ENCODE measurements at regions not wholly inside any gene's neighbourhood (a gene's known extent, or its start where the extent isn't known, plus 50 kb on each side); places are given as distances from the start of the nearest gene placed in this dataset.

DNA sequence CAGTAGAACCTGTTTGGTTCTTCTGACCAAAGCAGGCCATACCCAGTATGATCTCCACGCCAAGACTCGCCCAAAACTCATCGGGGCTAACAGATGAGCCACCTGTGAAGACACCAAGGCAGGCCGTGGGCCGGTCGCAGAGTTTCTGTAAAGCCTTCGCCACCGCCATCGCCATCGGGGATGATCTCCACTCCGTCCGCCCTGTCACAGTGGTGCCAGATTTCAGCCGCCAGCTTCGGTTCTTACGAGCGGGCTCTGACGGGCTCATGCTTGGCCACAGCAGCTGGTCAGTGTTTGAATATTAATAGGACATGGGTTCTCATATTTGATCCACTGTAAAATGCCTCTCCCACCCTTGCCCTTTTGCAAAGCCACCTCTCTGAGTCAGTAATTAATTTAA is 113.2 kb upstream of the TMEM132D start:
- no peak for DNase-seq (ENCODE audit: low read depth in 1 of 2, low spot score in 1 of 2)

DNA sequence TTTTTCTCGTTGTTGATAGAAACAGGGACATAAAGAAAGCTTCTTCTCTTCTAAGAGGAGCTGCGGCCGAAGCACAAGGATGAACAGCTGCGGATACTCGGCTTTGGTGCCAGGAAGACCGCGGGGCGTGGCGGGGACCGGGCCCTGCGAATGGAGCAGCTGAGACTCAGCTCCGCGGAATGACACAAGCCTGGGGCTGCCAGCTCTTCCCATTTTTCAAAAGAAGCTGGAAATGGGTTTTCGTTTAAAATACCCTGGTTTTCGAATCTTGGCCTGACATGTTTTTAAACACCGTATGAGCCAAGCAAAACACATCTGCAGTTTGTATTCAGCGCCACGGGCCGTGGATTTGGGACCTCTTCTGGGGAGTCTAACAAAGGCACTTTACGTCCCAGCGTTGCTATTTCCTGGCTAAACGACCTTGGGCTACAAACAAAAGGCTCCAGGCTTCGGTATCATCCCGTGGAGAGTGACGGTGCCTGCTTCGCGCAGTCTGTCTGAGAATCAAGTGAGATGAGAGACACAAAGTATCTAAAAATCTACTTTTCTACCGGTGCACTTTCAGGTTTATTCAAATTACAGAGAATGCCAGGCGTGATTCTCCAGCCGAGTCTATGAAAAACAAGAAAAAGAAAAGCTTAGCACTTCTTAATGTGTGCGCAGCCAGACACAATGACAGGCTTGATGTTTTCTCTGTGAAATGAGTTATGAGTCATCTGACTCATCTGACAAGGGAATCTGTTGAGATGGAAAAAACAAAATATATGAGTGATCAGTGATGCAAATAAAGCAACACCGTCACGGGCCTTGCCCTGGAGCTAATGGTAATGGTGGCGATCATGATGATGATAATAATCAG is 114.0 kb upstream of the TMEM132D start:
- no peak for DNase-seq (ENCODE audit: low read depth in 1 of 2, low spot score in 1 of 2)

DNA sequence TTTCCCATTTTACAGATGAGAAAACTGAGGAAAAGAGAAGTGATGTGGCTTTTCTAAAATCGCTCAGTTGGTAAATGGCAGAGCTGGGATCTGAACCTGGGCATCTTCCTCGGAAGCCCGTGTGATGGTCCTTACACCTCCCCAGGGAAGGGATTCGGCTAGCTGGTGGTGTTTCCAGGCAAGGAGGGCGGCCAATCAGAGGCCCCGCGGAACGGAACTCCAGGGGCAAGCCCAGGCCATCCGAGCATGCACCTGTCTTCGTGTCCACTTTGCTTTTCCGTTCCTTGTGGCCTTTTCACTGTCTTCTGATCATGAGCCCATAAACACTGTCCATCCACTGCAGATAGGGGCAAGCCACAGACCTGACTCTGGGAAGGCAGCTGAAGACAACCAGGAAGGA is 114.8 kb upstream of the TMEM132D start:
- DNase-seq (ENCODE audit: low read depth in 1 of 2, low spot score in 1 of 2): no peak

DNA sequence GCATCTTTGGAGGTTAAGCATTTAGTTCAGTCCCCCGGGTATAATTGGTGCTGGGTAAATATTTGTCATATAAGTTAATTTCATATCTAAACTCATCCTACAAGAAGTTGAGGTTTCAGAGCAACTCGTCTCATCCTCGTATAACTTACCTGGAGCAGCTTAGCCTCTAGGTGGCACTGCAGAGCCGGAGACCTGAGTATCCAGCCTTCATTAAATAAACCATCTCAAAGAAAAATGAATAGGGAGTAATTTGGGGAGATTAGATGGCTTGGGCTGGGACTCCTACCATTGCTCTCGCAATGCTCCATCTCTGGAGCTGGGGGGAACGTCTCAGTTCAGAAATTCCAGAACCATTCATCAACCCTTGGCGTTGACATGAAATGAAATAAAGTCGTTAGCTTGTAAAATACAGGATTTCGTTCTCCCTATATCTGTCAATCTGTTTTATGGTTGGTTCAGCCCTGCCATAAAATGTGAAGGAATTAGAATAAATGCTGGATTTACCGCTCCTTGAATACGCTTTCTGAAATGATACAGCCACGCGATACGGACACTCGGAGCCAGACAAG is 122.9 kb upstream of the TMEM132D start:
- DNase-seq (ENCODE audit: low read depth in 1 of 2, low spot score in 1 of 2): no peak

- no peak for DNase-seq (ENCODE audit: low read depth in 1 of 2, low spot score in 1 of 2)
These were observed 124.0 kb upstream of the TMEM132D start for GRCh38 chr12:130027798-130028197.

DNA sequence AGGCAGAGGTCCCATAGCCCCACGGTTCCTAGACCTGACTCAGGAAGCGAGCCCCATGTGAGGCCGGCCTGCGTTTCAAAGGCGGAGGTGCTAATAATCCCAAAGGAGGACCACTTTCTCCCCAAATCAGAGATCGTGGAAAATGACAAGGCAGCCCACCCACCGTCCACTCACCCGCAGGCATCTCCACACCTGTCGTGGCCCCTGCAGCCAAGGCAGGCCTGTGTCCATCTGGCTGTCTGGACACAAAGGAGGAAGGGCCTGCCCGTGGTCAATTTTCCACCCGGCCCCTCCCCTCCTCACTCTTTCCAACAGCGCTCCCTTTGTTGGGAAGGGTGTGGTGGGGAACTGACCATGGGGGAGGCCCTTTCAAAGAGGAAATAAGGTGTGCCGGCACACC is 125.3 kb upstream of the TMEM132D start:
- no peak for DNase-seq (ENCODE audit: low read depth in 1 of 2, low spot score in 1 of 2)

DNA sequence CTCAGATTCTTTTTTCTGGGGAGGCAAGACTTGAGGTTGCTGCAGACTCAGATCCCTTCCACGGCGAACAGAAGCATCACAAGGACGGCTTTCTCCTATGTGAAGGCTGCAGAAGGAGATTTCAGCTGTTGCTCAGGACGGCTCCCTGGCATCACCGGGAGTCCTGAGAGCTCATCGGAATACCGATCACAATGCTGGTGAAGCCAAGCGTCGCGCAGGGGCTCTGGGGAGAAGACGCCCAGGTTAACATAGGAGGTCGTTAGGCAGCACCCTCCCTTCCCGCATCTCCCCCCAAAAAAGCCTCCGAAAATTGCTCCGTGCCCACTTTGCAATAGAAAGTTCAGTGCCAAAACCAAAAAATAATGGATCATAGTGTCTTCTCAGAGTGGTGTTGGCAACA is 127.2 kb upstream of the TMEM132D start:
- no peak for DNase-seq (ENCODE audit: low read depth in 1 of 2, low spot score in 1 of 2)

DNA sequence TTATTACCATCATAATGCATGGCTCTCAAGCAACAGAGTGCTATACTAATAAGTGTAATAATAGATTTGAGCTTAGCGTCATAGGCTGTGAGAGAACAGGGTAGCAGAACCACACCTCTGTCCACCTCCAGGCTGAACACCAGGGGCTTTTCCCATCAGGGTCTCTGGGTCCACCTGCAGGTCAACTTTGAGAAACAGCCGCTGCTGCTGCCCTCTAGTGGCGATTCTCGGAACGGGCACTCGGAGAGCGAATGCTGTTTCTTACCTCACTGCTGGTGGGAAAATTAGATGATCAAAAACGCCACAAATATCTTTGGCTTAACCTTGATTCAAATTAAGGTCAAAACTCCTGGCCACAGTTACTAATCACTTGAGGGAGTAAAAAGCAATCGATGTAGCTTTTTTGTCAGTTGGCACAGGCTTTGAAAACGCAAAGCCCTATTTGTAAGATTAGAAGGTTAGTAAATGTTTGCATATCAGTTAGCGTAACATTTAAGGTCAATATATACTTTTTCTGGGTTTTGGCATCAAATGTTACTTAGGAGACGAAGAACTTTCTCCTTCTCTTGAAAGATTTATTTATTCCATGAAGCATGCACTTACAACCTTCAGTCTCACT is 127.9 kb upstream of the TMEM132D start:
- peak; percentile 24 to 37 for DNase-seq (ENCODE audit: low read depth in 1 of 2, low spot score in 1 of 2)

GRCh38 chr12:130041983-130042812 is 120.1 kb upstream of the FZD10 start:
- peak in 1 of 2 donors; percentile 38 for DNase-seq (ENCODE audit: low read depth in 1 of 2, low spot score in 1 of 2)

DNA sequence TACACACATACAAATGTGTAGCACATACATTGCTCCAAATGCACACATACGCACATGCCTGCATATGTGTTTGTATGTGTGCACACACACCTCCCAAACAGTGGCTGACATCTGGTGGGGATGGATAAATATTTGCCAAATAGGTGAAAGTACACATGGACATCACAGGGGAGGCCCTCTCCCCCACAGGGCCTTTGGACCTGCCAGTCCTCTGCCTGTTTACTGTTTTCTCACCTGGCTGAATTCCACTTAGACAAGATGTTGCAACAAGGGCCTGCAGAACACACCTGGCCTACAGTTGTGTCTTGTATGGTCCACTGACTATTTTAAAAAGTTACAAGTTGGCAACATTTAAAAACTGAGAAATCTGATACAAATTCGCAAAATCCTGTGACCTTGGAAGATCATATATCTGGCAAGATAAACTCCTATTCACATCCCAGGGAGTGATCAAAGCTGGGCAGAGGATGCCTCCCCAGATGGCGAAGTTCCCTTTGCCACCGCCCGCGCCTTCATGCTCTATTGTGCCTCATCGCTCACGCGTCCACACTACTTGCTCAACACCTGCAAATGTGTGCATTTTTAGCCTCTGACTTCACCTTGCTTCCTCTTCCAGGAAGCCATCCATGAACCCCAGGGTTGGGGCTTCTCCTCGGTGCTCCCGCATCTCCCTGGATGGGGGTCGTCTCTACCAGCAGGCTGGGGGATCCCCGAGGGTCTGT is 118.4 kb upstream of the FZD10 start:
- no peak for DNase-seq (ENCODE audit: low read depth in 1 of 2, low spot score in 1 of 2)

DNA sequence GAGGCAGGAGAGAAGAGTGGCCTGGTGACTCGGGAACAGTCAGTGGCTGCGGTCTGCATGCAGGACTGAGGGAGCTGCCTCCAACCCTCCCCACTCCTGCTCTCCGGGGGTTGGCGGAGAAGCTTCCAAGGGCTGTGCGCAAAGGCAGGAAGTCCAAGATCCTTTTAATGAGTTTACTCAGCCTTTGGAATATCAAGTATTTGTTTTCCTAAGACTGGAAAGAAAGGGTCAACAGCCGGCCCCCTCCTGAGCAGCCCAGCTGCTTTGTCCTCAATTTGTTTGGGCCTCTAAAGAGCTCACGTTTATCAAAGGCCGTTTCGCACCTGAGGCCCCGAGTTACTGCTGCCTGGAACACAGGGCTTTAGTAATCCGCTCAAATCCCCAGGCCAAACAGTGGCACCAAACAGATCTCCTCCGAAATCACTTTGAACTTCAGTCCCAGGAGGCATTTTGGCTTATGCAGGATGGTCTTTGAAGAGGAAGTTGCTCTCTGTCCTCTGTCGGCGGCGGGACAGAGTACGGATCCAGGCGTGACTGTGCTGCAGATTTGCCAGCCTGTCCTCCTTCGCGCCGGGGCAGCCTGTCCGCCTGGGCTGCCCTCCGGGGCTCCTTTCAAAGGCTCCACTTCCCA is 117.2 kb upstream of the FZD10 start:
- DNase-seq (ENCODE audit: low read depth in 1 of 2, low spot score in 1 of 2): no peak

DNA sequence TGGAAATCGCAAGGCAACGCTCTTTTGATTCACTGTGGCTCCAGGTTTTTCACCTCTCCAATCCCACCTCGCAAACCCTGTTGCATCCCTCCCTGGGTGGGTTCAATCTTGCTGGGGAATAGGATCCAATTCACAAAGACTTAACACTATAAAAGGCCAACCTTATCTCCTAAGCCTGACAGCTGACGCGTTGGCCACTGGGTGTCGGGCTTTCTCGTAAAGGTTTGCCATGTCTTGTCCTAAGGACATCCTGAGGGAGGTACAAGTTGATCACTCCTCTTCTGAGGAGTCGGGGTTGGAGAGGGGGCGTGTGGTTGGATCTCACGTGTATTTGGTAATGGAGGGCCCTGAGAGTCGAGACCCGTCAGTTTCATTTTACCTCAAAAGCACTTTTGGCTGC is 112.6 kb upstream of the FZD10 start:
- no peak for DNase-seq (ENCODE audit: low read depth in 1 of 2, low spot score in 1 of 2)

DNA sequence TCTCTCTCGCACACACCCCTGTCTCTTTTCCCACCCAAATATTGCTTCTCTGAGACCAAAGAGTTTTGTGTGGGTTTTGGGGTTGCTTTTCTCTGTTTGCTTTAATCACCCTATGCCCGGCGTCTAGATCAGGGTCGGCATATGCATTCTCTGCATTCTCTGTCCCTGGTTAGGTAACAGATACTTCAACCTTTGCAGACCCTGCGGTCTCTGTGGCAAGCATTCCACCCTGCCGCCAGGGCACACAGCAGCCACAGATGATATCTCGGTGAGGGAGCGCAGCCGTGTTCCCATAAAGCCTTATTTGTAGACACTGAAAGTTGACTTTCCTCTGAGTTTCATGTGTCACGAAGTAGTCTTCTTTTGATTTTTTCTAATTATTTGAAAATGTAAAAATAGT is 110.4 kb upstream of the FZD10 start:
- DNase-seq (ENCODE audit: low read depth in 1 of 2, low spot score in 1 of 2): no peak

- DNase-seq (ENCODE audit: low read depth in 1 of 2, low spot score in 1 of 2): no peak
These were observed 108.6 kb upstream of the FZD10 start for GRCh38 chr12:130053651-130054069.

- DNase-seq (ENCODE audit: low read depth in 1 of 2, low spot score in 1 of 2): no peak
These were observed 107.5 kb upstream of the FZD10 start for GRCh38 chr12:130054803-130055202.

- DNase-seq (ENCODE audit: low read depth in 1 of 2, low spot score in 1 of 2): no peak
These were observed 103.3 kb upstream of the FZD10 start for GRCh38 chr12:130058926-130059472.

GRCh38 chr12:130063866-130064265 is 98.4 kb upstream of the FZD10 start:
- DNase-seq (ENCODE audit: low read depth in 1 of 2, low spot score in 1 of 2): no peak

DNA sequence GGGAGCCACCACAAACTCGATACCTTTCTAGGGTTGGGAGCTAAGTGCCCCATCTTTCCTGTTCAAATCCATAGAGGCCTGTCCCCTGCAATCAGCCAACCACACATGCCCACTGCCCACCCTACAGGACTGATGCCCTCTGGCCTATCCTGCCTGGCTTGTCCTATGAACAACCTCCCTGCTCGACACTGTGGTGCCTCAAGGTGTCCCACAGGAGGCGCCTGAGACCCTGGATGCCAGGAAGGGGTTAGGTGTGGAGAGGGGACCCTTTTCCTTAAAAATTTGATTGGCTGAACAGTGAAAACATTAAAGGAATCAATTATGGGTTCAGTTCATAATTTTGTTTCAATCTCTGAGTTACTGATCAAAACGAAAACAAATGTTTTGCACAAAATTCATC is 97.3 kb upstream of the FZD10 start:
- DNase-seq (ENCODE audit: low read depth in 1 of 2, low spot score in 1 of 2): no peak

GRCh38 chr12:130066742-130067141 is 95.5 kb upstream of the FZD10 start:
- no peak for DNase-seq (ENCODE audit: low read depth in 1 of 2, low spot score in 1 of 2)

DNA sequence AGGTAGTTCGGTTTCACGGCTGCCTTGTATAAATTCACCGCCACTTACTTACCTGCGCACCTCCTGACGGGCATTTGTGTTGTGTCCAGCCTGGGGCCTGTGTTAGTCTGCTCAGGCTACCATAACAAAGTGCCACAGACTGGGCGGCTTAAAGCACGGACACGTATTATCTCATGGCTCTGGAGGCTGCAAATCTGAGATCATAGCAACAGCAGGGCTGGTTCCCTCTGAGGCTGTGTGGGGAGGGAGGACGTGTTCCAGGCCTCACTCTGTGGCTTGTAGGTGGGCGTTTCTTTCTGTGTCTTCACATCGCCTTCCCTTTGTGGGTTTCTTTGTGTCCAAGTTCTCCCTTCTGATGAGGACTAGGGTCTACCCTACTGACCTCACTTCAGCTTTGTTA is 93.5 kb upstream of the FZD10 start:
- DNase-seq (ENCODE audit: low read depth in 1 of 2, low spot score in 1 of 2): no peak

Measured in activated CD4-positive, alpha-beta T cell treated with anti-CD3 and anti-CD28 coated beads, Interleukin-2, amount 50 U/mL, for 24 hours (primary cell).